ENCODE measurements at regions not wholly inside any gene's neighbourhood (a gene's known extent, or its start where the extent isn't known, plus 50 kb on each side); places are given as distances from the start of the nearest gene placed in this dataset.

DNA sequence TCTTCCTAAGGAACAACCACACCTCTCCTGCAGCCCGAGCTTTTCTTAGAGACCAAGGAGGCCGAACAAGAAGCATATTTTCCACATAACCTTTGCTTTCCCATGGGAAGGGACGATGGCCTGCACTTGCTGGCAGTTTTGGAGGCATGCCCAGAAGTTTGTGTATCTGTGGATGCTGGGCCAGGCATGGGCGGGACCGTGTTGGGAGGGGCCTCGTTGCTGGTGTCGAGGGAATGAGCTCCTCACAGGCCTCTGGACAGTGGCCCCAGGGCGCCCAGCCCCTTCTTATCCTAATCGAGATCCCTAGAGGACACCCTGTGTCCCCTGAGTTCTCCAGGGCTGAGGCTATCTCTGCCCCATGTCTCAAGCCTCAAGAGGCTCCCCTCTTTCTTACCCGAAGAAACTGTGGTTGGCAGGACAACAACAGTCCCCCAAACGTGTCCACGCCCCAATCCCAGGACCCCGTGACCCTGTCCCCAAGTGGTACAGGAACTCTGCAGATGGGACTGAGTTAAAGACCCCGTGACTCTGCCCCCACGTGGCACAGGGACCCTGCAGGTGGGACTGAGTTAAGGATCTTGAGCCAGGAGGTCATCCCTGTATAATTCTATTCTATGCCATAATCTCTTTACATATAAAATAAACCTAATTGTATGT, 99.5 kb upstream of the BHLHE23 start:
- no peaks in the 10 kb centered on the region for H3K79me2 ChIP-seq (ENCODE audit: insufficient read depth, low read length)

DNA sequence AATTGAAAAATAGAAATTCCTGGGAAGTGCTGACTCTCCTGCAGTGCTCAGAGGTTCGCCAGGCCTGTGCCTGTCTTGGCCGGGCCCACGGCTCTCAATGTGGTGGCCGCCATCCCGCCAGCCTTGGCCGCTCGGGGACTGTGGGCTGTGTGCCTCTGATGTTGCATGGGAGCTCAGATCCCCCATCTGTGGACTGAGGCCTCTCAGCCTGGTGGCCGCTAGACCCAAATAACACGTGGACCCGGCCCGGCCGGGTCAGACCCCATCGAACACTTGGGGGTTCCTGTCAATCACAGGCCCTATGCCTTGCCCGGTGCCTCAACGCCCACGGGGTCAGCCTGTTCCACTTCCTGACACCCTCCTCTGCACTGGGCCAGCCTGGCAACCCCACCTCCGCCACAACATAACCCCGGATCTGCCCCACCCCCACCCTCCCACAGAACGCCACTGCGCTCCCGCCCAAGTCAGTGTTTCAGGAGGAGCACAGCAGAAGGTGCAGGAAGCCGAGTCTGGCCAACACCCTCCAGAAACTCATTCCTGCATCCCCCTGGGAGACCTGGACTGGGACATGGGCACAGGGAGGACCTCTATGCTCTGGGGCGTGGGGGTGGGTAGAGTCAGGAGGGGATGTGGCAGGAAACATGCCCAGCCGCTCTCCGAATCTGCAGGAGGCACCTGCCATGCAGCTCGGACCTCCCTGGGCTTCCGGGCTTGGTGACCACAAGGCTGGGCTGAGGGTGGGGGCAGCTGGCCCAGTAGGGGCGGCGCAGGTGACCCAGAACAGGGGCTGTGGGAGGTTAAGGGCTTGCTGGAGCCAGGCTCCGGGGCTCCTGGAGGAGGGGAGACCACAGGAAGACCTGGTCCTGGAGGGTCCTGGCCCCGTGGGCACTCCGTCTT, 98.7 kb upstream of the BHLHE23 start:
- WGBS (ENCODE audit: low lambda C conversion rate) = 30% methylated on average over 28 of the region's 32 CpGs
- Histone ChIP-seq H3K36me3 (replicated peaks in 1 of 2; ENCODE audit: control insufficient read depth in 1 of 2, insufficient read depth in 2 of 2, low read length in 2 of 2) (no peaks in the 10 kb centered on the region), H3K4me2 (ENCODE audit: low read depth, low read length) (no peak overlapping the region), H3K27me3 (ENCODE audit: control insufficient read depth in 1 of 2, insufficient read depth in 2 of 2, low read length in 2 of 2) (peaks cover 14 to 56% of the 10 kb centered on the region in 2 experiments; a peak in 4 of 5 replicates), H4K20me1 (ENCODE audit: insufficient read depth, low read length) (peaks cover 11% of the 10 kb centered on the region; the same call in 1 of the 2 replicates), H3K9ac (ENCODE audit: insufficient read depth, low read depth, low read length) (no peak overlapping the region), H2AFZ (ENCODE audit: low read length) (no peak overlapping the region), H3K4me1 (ENCODE audit: insufficient read depth, low read length) (peaks cover 9% of the 10 kb centered on the region; the same call in 1 of the 2 replicates), H3K9me3 (ENCODE audit: low read length) (no peaks in the 10 kb centered on the region), H3K79me2 (ENCODE audit: insufficient read depth, low read length) (no peaks in the 10 kb centered on the region), H3K4me3 (replicated peaks in 1 of 3; ENCODE audit: insufficient read depth in 1 of 3, low read depth in 2 of 3, low read length in 3 of 3) (no peak overlapping the region), H3K27ac (ENCODE audit: extremely low read length, insufficient read depth, low read length) (no peak overlapping the region)
- TF ChIP-seq ATAD3A (CRISPR knock-in tag; IDR thresholded peaks at IDR 0.05) = no peak
- TF ChIP-seq ZNF160 (CRISPR knock-in tag; IDR thresholded peaks at IDR 0.05) = no peak
- no peak for TF ChIP-seq ZNF569 (CRISPR knock-in tag; IDR thresholded peaks at IDR 0.05; ENCODE audit: borderline replicate concordance)
- TF ChIP-seq, protein P1, sequence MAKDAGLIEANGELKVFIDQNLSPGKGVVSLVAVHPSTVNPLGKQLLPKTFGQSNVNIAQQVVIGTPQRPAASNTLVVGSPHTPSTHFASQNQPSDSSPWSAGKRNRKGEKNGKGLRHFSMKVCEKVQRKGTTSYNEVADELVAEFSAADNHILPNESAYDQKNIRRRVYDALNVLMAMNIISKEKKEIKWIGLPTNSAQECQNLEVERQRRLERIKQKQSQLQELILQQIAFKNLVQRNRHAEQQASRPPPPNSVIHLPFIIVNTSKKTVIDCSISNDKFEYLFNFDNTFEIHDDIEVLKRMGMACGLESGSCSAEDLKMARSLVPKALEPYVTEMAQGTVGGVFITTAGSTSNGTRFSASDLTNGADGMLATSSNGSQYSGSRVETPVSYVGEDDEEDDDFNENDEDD (CRISPR knock-in tag; IDR thresholded peaks at IDR 0.05; ENCODE audit: borderline replicate concordance) = no peak
- TF ChIP-seq SRSF1 (optimal IDR thresholded peaks at IDR 0.05; ENCODE audit: low read depth, low read length) = no peak
- no peak for TF ChIP-seq ZNF30 (CRISPR knock-in tag; IDR thresholded peaks at IDR 0.05)
- no peak for TF ChIP-seq HHEX (CRISPR knock-in tag; IDR thresholded peaks at IDR 0.05)
- no peak for FAIRE-seq
- BruUV-seq (replicated peaks) = no TSS peak
- intact Hi-C loops (cut with micrococcal nuclease; ENCODE audit: unreplicated experiment) (no loop called here), in situ Hi-C loops (cut with HindIII; ENCODE audit: extremely low pct_ligation_motif_present, low pct_unique_long_range_greater_than_20kb) (no loop called here)
- DNase-seq (ENCODE audit: low spot score) = no peak
- ChIA-PET CTCF (ENCODE audit: low intra/inter-chr PET ratio, low total read pairs) (no interaction called here), POLR2A (no interaction called here)
- no peak; the same call in 2 of the 3 replicates for ATAC-seq

More for the DNA sequence above, 99.5 kb upstream of the BHLHE23 start:
- intact Hi-C loops (cut with micrococcal nuclease; ENCODE audit: unreplicated experiment) = no loop called here
- ChIA-PET CTCF (ENCODE audit: low intra/inter-chr PET ratio, low total read pairs) (no interaction called here), POLR2A (no interaction called here)
- Histone ChIP-seq H3K27me3 (ENCODE audit: control insufficient read depth in 1 of 2, insufficient read depth in 2 of 2, low read length in 2 of 2) (peaks cover 13 to 53% of the 10 kb centered on the region in 2 experiments; a peak in 4 of 5 replicates), H3K9me3 (ENCODE audit: low read length) (no peaks in the 10 kb centered on the region), H3K36me3 (replicated peaks in 1 of 2; ENCODE audit: control insufficient read depth in 1 of 2, insufficient read depth in 2 of 2, low read length in 2 of 2) (no peaks in the 10 kb centered on the region), H3K4me3 (replicated peaks in 1 of 3; ENCODE audit: insufficient read depth in 1 of 3, low read depth in 2 of 3, low read length in 3 of 3) (no peak overlapping the region), H2AFZ (ENCODE audit: low read length) (no peak overlapping the region), H4K20me1 (ENCODE audit: insufficient read depth, low read length) (peaks cover 11% of the 10 kb centered on the region; the same call in 1 of the 2 replicates), H3K4me2 (ENCODE audit: low read depth, low read length) (no peak overlapping the region), H3K27ac (ENCODE audit: extremely low read length, insufficient read depth, low read length) (no peak overlapping the region), H3K9ac (ENCODE audit: insufficient read depth, low read depth, low read length) (no peak overlapping the region), H3K4me1 (ENCODE audit: insufficient read depth, low read length) (peaks cover 9% of the 10 kb centered on the region; the same call in 1 of the 2 replicates)
- no TSS peak for BruUV-seq (replicated peaks)
- ATAC-seq (no peak), FAIRE-seq (no peak), DNase-seq (ENCODE audit: low spot score) (no peak)
- WGBS (ENCODE audit: low lambda C conversion rate) = 5% methylated on average over 13 of the region's 15 CpGs
- in situ Hi-C loops (cut with HindIII; ENCODE audit: extremely low pct_ligation_motif_present, low pct_unique_long_range_greater_than_20kb) = no loop called here
- TF ChIP-seq MYC (CRISPR knock-in tag; IDR thresholded peaks at IDR 0.05; ENCODE audit: borderline replicate concordance) (peak; percentile 19; the same call in 1 of the 2 replicates), ZBTB1 (CRISPR knock-in tag; IDR thresholded peaks at IDR 0.05; ENCODE audit: borderline replicate concordance) (no peak)
- TF ChIP-seq, protein P2, sequence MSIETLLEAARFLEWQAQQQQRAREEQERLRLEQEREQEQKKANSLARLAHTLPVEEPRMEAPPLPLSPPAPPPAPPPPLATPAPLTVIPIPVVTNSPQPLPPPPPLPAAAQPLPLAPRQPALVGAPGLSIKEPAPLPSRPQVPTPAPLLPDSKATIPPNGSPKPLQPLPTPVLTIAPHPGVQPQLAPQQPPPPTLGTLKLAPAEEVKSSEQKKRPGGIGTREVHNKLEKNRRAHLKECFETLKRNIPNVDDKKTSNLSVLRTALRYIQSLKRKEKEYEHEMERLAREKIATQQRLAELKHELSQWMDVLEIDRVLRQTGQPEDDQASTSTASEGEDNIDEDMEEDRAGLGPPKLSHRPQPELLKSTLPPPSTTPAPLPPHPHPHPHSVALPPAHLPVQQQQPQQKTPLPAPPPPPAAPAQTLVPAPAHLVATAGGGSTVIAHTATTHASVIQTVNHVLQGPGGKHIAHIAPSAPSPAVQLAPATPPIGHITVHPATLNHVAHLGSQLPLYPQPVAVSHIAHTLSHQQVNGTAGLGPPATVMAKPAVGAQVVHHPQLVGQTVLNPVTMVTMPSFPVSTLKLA (IDR thresholded peaks at IDR 0.05) = peak; percentile 23; the same call in 1 of the 2 replicates

All from HepG2 (cell line).